CD14-positive monocyte (primary cell): ENCODE measurements at regions not wholly inside any gene's neighbourhood (a gene's known extent, or its start where the extent isn't known, plus 50 kb on each side); places are given as distances from the start of the nearest gene placed in this dataset.

ENCODE experiments used
- DNase-seq, 3 donors: peaks; one replicate each; pipeline ENCODE4 v3.0.0-alpha.2; 2011 to 2022
- H2AFZ ChIP-seq: 2 replicates; pipeline ENCODE4 v1.6.0; 2012; ENCODE audit warnings: mild to moderate bottlenecking, low read depth, low read length, inconsistent platforms; ENCODE audit not compliant: insufficient read depth, poor library complexity, severe bottlenecking
- H3K27ac ChIP-seq, 2 donors: 1 replicate in 1 of 2; 2 replicates in 1 of 2; pipeline ENCODE4 v1.5.1; 2012 to 2013; ENCODE audit warnings: low read length in 2 of 2, control low read depth in 1 of 2, inconsistent platforms in 1 of 2, low read depth in 1 of 2, mild to moderate bottlenecking in 1 of 2
- H3K27me3 ChIP-seq, 2 donors: one replicate each; pipeline versions ENCODE4 v1.6.0 to v1.6.1; 2011 to 2013; ENCODE audit warnings: low read length in 2 of 2; ENCODE audit not compliant: control insufficient read depth in 2 of 2, insufficient read depth in 2 of 2
- H3K36me3 ChIP-seq, 2 donors: replicated peaks in 1 of 2; 1 replicate in 1 of 2; 2 replicates in 1 of 2; pipeline versions ENCODE4 v1.5.1 to v1.6.1; 2012 to 2013; ENCODE audit warnings: low read length in 2 of 2, control low read depth in 1 of 2, inconsistent platforms in 1 of 2, mild to moderate bottlenecking in 1 of 2; ENCODE audit not compliant: insufficient read depth in 2 of 2, control insufficient read depth in 1 of 2
- H3K4me1 ChIP-seq, 2 donors: 1 replicate in 1 of 2; 2 replicates in 1 of 2; pipeline versions ENCODE4 v1.5.1 to v1.6.1; 2012 to 2013; ENCODE audit warnings: low read length in 2 of 2, control low read depth in 1 of 2, inconsistent platforms in 1 of 2, mild to moderate bottlenecking in 1 of 2, moderate library complexity in 1 of 2; ENCODE audit not compliant: insufficient read depth in 2 of 2, control insufficient read depth in 1 of 2
- H3K4me2 ChIP-seq: replicated peaks from 2 replicates; pipeline ENCODE3; 2012; ENCODE audit warnings: low read length, moderate library complexity, mild to moderate bottlenecking; ENCODE audit not compliant: poor library complexity, severe bottlenecking; ENCODE audit errors: extremely low read depth
- H3K4me3 ChIP-seq, 3 experiments: fragments of 200-600 bp in 1 of 3; sonication (generic) in 1 of 3; replicated peaks in 1 of 3; 1 replicate in 2 of 3; 2 replicates in 1 of 3; pipeline ENCODE4 v1.5.1; 2011 to 2013; ENCODE audit warnings: low read length in 3 of 3, mild to moderate bottlenecking in 3 of 3, control low read depth in 2 of 3, low read depth in 2 of 3, inconsistent platforms in 1 of 3, moderate library complexity in 1 of 3
- H3K79me2 ChIP-seq: 2 replicates; pipeline ENCODE4 v1.6.0; 2012; ENCODE audit warnings: mild to moderate bottlenecking, control low read depth, inconsistent platforms, low read length, moderate library complexity; ENCODE audit not compliant: insufficient read depth
- H3K9ac ChIP-seq: 2 replicates; pipeline ENCODE4 v1.6.0; 2017; ENCODE audit warnings: low read length, mild to moderate bottlenecking; ENCODE audit not compliant: insufficient read depth, poor library complexity, severe bottlenecking
- H3K9me3 ChIP-seq, 2 donors: replicated peaks in 1 of 2; 1 replicate in 1 of 2; 2 replicates in 1 of 2; pipeline versions ENCODE4 v1.5.1 to v1.6.1; 2012 to 2013; ENCODE audit warnings: low read length in 2 of 2, control low read depth in 1 of 2; ENCODE audit not compliant: control insufficient read depth in 1 of 2, insufficient read depth in 1 of 2
- H4K20me1 ChIP-seq: 2 replicates; pipeline ENCODE4 v1.6.0; 2012; ENCODE audit warnings: mild to moderate bottlenecking, low read length, control low read depth, moderate library complexity; ENCODE audit not compliant: insufficient read depth
- H3K27ac Mint-ChIP-seq, 7 donors: one replicate each; pipeline ENCODE4 v1.8.0; 2020; ENCODE audit warnings: mild to moderate bottlenecking in 7 of 7, mixed read lengths in 7 of 7, moderate library complexity in 6 of 7, inconsistent platforms in 2 of 7
- H3K27me3 Mint-ChIP-seq, 3 donors: one replicate each; pipeline ENCODE4 v1.8.0; 2021 to 2022; ENCODE audit warnings: low read depth in 3 of 3, mild to moderate bottlenecking in 3 of 3, mixed read lengths in 3 of 3, moderate library complexity in 3 of 3, inconsistent platforms in 1 of 3
- H3K36me3 Mint-ChIP-seq, 2 donors: one replicate each; pipeline ENCODE4 v1.8.0; 2020; ENCODE audit warnings: mixed read lengths in 2 of 2, inconsistent platforms in 1 of 2, mild to moderate bottlenecking in 1 of 2
- H3K4me1 Mint-ChIP-seq: one replicate; pipeline ENCODE4 v1.8.0; 2020; ENCODE audit warnings: mild to moderate bottlenecking, mixed read lengths
- H3K4me3 Mint-ChIP-seq, 2 donors: one replicate each; pipeline ENCODE4 v1.8.0; 2020; ENCODE audit warnings: mild to moderate bottlenecking in 2 of 2, mixed read lengths in 2 of 2, moderate library complexity in 1 of 2
- H3K9me3 Mint-ChIP-seq, 7 donors: one replicate each; pipeline ENCODE4 v1.8.0; 2020 to 2022; ENCODE audit warnings: mixed read lengths in 7 of 7, mild to moderate bottlenecking in 6 of 7, moderate library complexity in 6 of 7, inconsistent platforms in 2 of 7
- WGBS: methylation state at CpG from one replicate; pipeline ENCODE4 v1.1.5; 2013; ENCODE audit warnings: missing lambda C conversion rate; ENCODE audit not compliant: insufficient coverage; 5-methylcytosine and 5-hydroxymethylcytosine counted together
- intact Hi-C, 2 donors: fragments of 100-400 bp; cut with micrococcal nuclease; formaldehyde crosslinking; loops; one replicate each; pipeline versions ENCODE4 v1.15.0 to v1.15.1; 2023
- TF ChIP-seq, protein P1 (sequence below): fragments of 200-600 bp; IDR thresholded peaks from one replicate; pipeline ENCODE4 v1.8.0; 2022; ENCODE audit warnings: antibody characterized with exemption, mild to moderate bottlenecking

DNA sequence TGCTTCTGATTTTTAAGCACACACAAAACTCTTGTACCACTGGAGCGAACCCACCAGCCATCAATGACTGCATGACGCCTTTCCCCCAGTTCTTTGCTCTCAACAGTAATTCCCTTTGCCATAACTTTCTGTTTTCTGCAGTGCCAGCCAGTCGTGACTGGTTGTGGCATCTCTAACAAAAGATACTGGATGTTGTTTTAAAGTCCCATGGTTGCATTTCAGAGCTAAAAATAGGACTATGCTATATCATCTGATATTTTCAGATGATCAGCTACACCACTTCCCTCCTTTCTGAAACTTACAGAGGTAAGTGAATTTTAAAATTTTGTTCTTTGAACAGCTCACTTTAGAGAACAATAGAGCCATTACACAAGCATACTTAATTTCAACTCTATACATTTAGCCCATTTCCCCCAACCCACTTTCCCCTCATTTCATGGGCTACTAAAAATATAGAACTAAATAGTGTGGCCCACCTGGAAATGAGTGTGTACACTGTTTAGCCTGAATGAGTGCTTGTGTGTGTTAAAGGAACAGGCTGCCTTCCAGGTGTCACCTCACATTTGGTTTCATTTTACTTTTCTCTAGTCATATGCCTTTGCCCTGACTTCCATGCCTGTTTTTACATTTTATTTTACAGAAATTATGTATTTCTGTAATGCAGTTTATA, 136.9 kb upstream of the ZC3H12C start:
- no peak overlapping the region for H3K4me3 Mint-ChIP-seq
- H3K4me3 ChIP-seq: no peak overlapping the region
- H3K36me3 ChIP-seq: no peaks in the 10 kb centered on the region
- no CpG with 5 or more reads among the region's 3 CpGs for WGBS
- H3K9ac ChIP-seq: no peak overlapping the region
- no peaks in the 10 kb centered on the region for H4K20me1 ChIP-seq
- intact Hi-C loops: no loop called here
- peaks cover 0 to 5% (median 0%) of the 10 kb centered on the region in 7 donors for H3K9me3 Mint-ChIP-seq
- H3K36me3 Mint-ChIP-seq: no peaks in the 10 kb centered on the region
- no peak for DNase-seq
- H3K27ac Mint-ChIP-seq: peak overlapping the region in 1 of 7 donors; percentile 7
- no peaks in the 10 kb centered on the region for H3K9me3 ChIP-seq
- H3K4me1 Mint-ChIP-seq: no peaks in the 10 kb centered on the region
- H3K4me2 ChIP-seq: no peak overlapping the region
- H2AFZ ChIP-seq: peak overlapping the region; percentile 21
- no peaks in the 10 kb centered on the region for H3K27me3 ChIP-seq
- no peaks in the 10 kb centered on the region for H3K4me1 ChIP-seq
- H3K27ac ChIP-seq: no peak overlapping the region
- TF ChIP-seq, protein P1, sequence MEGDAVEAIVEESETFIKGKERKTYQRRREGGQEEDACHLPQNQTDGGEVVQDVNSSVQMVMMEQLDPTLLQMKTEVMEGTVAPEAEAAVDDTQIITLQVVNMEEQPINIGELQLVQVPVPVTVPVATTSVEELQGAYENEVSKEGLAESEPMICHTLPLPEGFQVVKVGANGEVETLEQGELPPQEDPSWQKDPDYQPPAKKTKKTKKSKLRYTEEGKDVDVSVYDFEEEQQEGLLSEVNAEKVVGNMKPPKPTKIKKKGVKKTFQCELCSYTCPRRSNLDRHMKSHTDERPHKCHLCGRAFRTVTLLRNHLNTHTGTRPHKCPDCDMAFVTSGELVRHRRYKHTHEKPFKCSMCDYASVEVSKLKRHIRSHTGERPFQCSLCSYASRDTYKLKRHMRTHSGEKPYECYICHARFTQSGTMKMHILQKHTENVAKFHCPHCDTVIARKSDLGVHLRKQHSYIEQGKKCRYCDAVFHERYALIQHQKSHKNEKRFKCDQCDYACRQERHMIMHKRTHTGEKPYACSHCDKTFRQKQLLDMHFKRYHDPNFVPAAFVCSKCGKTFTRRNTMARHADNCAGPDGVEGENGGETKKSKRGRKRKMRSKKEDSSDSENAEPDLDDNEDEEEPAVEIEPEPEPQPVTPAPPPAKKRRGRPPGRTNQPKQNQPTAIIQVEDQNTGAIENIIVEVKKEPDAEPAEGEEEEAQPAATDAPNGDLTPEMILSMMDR: no peak
- H3K27me3 Mint-ChIP-seq: peaks cover 0 to 3% (median 0%) of the 10 kb centered on the region in 3 donors
- H3K79me2 ChIP-seq: no peaks in the 10 kb centered on the region

DNA sequence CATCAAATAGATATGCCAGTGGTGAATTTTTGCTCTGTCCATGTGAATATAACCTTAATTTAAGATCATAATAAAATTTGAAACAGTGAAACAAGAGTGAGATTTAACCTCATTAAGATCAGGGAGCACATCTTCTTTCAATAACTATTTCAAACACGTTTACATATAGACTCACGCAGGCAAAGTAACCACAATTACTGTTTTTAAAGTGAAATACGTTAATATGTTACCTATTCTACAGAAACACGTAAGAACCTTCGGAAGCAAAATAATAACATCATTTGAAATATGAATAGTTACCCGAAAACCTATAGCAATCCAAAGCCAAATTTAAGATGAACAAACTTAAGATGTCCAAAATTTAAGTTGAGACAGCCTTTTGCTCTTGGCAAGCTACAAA, 136.2 kb upstream of the ZC3H12C start:
- peaks cover 0 to 3% (median 0%) of the 10 kb centered on the region in 3 donors for H3K27me3 Mint-ChIP-seq
- no peaks in the 10 kb centered on the region for H3K4me1 ChIP-seq
- H4K20me1 ChIP-seq: no peaks in the 10 kb centered on the region
- H3K79me2 ChIP-seq: no peaks in the 10 kb centered on the region
- peaks cover 0 to 5% (median 0%) of the 10 kb centered on the region in 7 donors for H3K9me3 Mint-ChIP-seq
- TF ChIP-seq, protein P1: no peak
- no peak overlapping the region for H3K27ac Mint-ChIP-seq
- H3K9ac ChIP-seq: no peak overlapping the region
- no peak overlapping the region for H3K4me3 Mint-ChIP-seq
- no peaks in the 10 kb centered on the region for H3K36me3 ChIP-seq
- no peak overlapping the region for H2AFZ ChIP-seq
- no peak overlapping the region for H3K4me3 ChIP-seq
- WGBS: 100% methylated on average over 1 of the region's 6 CpGs
- H3K27me3 ChIP-seq: no peaks in the 10 kb centered on the region
- no peaks in the 10 kb centered on the region for H3K36me3 Mint-ChIP-seq
- H3K27ac ChIP-seq: no peak overlapping the region
- intact Hi-C loops: no loop called here
- H3K9me3 ChIP-seq: no peaks in the 10 kb centered on the region
- H3K4me2 ChIP-seq: no peak overlapping the region
- no peak for DNase-seq
- no peaks in the 10 kb centered on the region for H3K4me1 Mint-ChIP-seq
